ENCODE measurements at regions not wholly inside any gene's neighbourhood (a gene's known extent, or its start where the extent isn't known, plus 50 kb on each side); places are given as distances from the start of the nearest gene placed in this dataset.
A peak's percentile ranks its signal among the peaks of the same experiment; 100 is the strongest.

DNA sequence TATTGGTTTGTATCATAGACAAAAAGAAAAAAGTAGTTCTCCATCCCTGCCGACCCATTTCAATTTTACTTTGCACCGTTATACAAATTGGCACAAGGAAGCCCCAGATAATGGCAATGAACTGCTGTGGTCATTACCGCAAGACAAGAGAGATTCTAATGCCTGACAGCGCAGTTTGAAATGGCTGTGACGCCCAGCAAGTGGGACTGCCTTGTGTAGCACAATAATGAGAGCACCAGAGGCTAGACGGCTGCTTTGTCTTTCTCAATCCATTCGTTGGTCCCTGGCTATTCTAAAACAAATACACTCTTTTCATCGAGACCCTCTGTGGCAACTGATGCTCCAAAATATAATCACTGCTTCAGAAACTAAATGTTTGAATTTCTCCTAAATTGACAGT lies 192.4 kb upstream of the NEIL3 start:
- Histone ChIP-seq H3K79me2 (ENCODE audit: insufficient read depth, low read length) (no peaks in the 10 kb centered on the region), H3K27me3 (ENCODE audit: insufficient read depth, low read length) (no peaks in the 10 kb centered on the region), H3K4me1 (ENCODE audit: insufficient read depth, low read length) (peaks cover 32% of the 10 kb centered on the region), H2AFZ (ENCODE audit: low read length) (peak overlapping the region; percentile 57), H4K20me1 (ENCODE audit: insufficient read depth, low read length) (no peaks in the 10 kb centered on the region), H3K4me3 (ENCODE audit: insufficient read depth, low read length) (no peak overlapping the region), H3K27ac (ENCODE audit: low read depth, low read length) (peak overlapping the region; percentile 84), H3K36me3 (ENCODE audit: insufficient read depth, low read length) (no peaks in the 10 kb centered on the region), H3K9me3 (ENCODE audit: low read depth, low read length) (no peaks in the 10 kb centered on the region), H3K4me2 (ENCODE audit: insufficient read depth, low read length) (no peak overlapping the region)
- DNase-seq (ENCODE audit: insufficient read length, low spot score, missing footprints): no peak
- TF ChIP-seq, protein P1, sequence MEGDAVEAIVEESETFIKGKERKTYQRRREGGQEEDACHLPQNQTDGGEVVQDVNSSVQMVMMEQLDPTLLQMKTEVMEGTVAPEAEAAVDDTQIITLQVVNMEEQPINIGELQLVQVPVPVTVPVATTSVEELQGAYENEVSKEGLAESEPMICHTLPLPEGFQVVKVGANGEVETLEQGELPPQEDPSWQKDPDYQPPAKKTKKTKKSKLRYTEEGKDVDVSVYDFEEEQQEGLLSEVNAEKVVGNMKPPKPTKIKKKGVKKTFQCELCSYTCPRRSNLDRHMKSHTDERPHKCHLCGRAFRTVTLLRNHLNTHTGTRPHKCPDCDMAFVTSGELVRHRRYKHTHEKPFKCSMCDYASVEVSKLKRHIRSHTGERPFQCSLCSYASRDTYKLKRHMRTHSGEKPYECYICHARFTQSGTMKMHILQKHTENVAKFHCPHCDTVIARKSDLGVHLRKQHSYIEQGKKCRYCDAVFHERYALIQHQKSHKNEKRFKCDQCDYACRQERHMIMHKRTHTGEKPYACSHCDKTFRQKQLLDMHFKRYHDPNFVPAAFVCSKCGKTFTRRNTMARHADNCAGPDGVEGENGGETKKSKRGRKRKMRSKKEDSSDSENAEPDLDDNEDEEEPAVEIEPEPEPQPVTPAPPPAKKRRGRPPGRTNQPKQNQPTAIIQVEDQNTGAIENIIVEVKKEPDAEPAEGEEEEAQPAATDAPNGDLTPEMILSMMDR (IDR thresholded peaks at IDR 0.05; ENCODE audit: extremely low read depth, low read depth, low read length): no peak

DNA sequence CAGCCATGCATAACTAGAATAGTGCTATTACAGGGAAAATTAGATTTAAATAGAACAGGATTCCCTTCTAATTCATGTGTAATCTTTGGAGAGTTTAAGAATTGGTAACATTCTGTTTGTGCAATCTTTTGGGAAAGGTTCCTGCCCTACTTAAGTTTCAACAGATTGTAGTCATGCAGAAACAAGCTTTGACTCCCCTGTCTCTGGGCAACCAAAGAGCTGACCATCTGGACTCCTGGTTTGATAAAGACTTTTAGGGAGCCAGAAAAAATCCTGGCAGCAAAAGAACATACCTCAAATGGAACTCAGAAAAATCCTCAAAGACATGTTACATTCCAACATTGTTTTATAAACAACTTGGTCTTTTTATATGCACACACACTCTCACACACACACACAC lies 191.1 kb upstream of the NEIL3 start:
- Histone ChIP-seq H3K36me3 (ENCODE audit: insufficient read depth, low read length) (no peaks in the 10 kb centered on the region), H3K27ac (ENCODE audit: low read depth, low read length) (peak overlapping the region; percentile 84), H3K9me3 (ENCODE audit: low read depth, low read length) (no peaks in the 10 kb centered on the region), H4K20me1 (ENCODE audit: insufficient read depth, low read length) (no peaks in the 10 kb centered on the region), H3K4me2 (ENCODE audit: insufficient read depth, low read length) (peak overlapping the region; percentile 70), H3K27me3 (ENCODE audit: insufficient read depth, low read length) (no peaks in the 10 kb centered on the region), H3K4me1 (ENCODE audit: insufficient read depth, low read length) (peaks cover 32% of the 10 kb centered on the region), H3K79me2 (ENCODE audit: insufficient read depth, low read length) (no peaks in the 10 kb centered on the region), H2AFZ (ENCODE audit: low read length) (no peak overlapping the region), H3K4me3 (ENCODE audit: insufficient read depth, low read length) (no peak overlapping the region)
- no peak for DNase-seq (ENCODE audit: insufficient read length, low spot score, missing footprints)
- TF ChIP-seq, protein P1 (IDR thresholded peaks at IDR 0.05; ENCODE audit: extremely low read depth, low read depth, low read length): no peak

DNA sequence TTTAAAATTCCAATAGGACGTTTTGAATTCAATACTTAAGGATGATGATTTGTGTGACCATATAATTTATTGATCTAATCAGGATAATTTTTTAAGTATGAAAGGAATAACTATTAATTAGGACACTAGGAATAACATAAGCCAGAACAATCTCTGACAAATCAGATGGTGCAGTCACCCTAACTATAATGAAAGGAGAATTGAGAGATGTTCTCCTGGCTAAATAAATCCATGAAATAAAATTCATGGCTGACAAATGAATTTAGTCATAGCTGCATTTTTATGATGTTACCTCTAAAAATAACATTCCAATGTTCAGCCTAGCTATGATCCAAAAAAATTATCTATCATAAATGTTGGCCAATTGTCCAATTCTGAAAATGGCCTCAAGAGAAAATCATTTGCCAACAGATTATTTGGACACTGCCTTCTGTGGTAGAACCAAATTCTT lies 190.6 kb upstream of the NEIL3 start:
- Histone ChIP-seq H3K4me3 (ENCODE audit: insufficient read depth, low read length) (no peak overlapping the region), H3K4me2 (ENCODE audit: insufficient read depth, low read length) (peak overlapping the region; percentile 70), H3K36me3 (ENCODE audit: insufficient read depth, low read length) (no peaks in the 10 kb centered on the region), H3K9me3 (ENCODE audit: low read depth, low read length) (no peaks in the 10 kb centered on the region), H2AFZ (ENCODE audit: low read length) (no peak overlapping the region), H3K4me1 (ENCODE audit: insufficient read depth, low read length) (peaks cover 32% of the 10 kb centered on the region), H4K20me1 (ENCODE audit: insufficient read depth, low read length) (no peaks in the 10 kb centered on the region), H3K27me3 (ENCODE audit: insufficient read depth, low read length) (no peaks in the 10 kb centered on the region), H3K27ac (ENCODE audit: low read depth, low read length) (peak overlapping the region; percentile 84), H3K79me2 (ENCODE audit: insufficient read depth, low read length) (no peaks in the 10 kb centered on the region)
- TF ChIP-seq, protein P1 (IDR thresholded peaks at IDR 0.05; ENCODE audit: extremely low read depth, low read depth, low read length): no peak
- no peak for DNase-seq (ENCODE audit: insufficient read length, low spot score, missing footprints)

DNA sequence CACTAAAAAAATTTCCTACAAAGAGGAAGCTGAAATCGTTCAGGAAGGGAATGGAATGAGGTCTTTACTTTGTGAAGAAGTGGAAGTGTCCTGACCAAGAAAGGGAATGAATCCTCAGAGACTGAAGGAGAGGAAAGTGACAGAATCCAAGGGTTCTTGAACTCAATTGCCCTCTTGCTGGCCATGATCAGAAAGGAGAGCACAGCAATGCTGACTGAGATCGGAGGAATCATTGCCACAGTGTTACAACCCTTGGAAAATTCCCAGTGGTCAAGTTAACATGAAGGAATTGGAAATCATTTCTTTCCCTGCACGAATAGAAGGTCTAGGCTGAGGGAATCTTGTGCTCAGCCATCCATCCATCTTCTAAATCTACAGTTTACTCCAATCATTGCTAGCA lies 190.0 kb upstream of the NEIL3 start:
- Histone ChIP-seq H3K36me3 (ENCODE audit: insufficient read depth, low read length) (no peaks in the 10 kb centered on the region), H3K27me3 (ENCODE audit: insufficient read depth, low read length) (no peaks in the 10 kb centered on the region), H2AFZ (ENCODE audit: low read length) (peak overlapping the region; percentile 52), H3K4me3 (ENCODE audit: insufficient read depth, low read length) (peak overlapping the region; percentile 12), H3K9me3 (ENCODE audit: low read depth, low read length) (no peaks in the 10 kb centered on the region), H3K79me2 (ENCODE audit: insufficient read depth, low read length) (no peaks in the 10 kb centered on the region), H3K27ac (ENCODE audit: low read depth, low read length) (peak overlapping the region; percentile 84), H3K4me1 (ENCODE audit: insufficient read depth, low read length) (peaks cover 37% of the 10 kb centered on the region), H4K20me1 (ENCODE audit: insufficient read depth, low read length) (no peaks in the 10 kb centered on the region), H3K4me2 (ENCODE audit: insufficient read depth, low read length) (peak overlapping the region; percentile 70)
- TF ChIP-seq, protein P1 (IDR thresholded peaks at IDR 0.05; ENCODE audit: extremely low read depth, low read depth, low read length): no peak
- DNase-seq (ENCODE audit: insufficient read length, low spot score, missing footprints): no peak
